ENCODE measurements at regions not wholly inside any gene's neighbourhood (a gene's known extent, or its start where the extent isn't known, plus 50 kb on each side); places are given as distances from the start of the nearest gene placed in this dataset.

- no peak for DNase-seq (ENCODE audit: low read depth in 2 of 3, low spot score in 2 of 3)
These were observed 469.8 kb upstream of the KIRREL3 start for GRCh38 chr11:127470306-127470884.

GRCh38 chr11:127464325-127464724 is 463.8 kb upstream of the KIRREL3 start:
- DNase-seq (ENCODE audit: low read depth in 2 of 3, low spot score in 2 of 3): no peak

GRCh38 chr11:127462065-127462344 is 461.4 kb upstream of the KIRREL3 start:
- no peak for DNase-seq (ENCODE audit: low read depth in 2 of 3, low spot score in 2 of 3)

- no peak for DNase-seq (ENCODE audit: low read depth in 2 of 3, low spot score in 2 of 3)
These were observed 460.9 kb upstream of the KIRREL3 start for GRCh38 chr11:127461241-127462064.

- no peak for DNase-seq (ENCODE audit: low read depth in 2 of 3, low spot score in 2 of 3)
These were observed 458.0 kb upstream of the KIRREL3 start for GRCh38 chr11:127458561-127458960.

- DNase-seq (ENCODE audit: low read depth in 2 of 3, low spot score in 2 of 3): no peak
These were observed 454.3 kb upstream of the KIRREL3 start for GRCh38 chr11:127454856-127455255.

- no peak for DNase-seq (ENCODE audit: low read depth in 2 of 3, low spot score in 2 of 3)
These were observed 452.0 kb upstream of the KIRREL3 start for GRCh38 chr11:127452533-127452932.

GRCh38 chr11:127451861-127452260 is 451.3 kb upstream of the KIRREL3 start:
- no peak for DNase-seq (ENCODE audit: low read depth in 2 of 3, low spot score in 2 of 3)

- no peak for DNase-seq (ENCODE audit: low read depth in 2 of 3, low spot score in 2 of 3)
These were observed 447.5 kb upstream of the KIRREL3 start for GRCh38 chr11:127448101-127448500.

- DNase-seq (ENCODE audit: low read depth in 2 of 3, low spot score in 2 of 3): no peak
These were observed 444.9 kb upstream of the KIRREL3 start for GRCh38 chr11:127445476-127445875.

- no peak for DNase-seq (ENCODE audit: low read depth in 2 of 3, low spot score in 2 of 3)
These were observed 442.7 kb upstream of the KIRREL3 start for GRCh38 chr11:127443297-127443696.

GRCh38 chr11:127440616-127441015 is 440.0 kb upstream of the KIRREL3 start:
- DNase-seq (ENCODE audit: low read depth in 2 of 3, low spot score in 2 of 3): no peak

GRCh38 chr11:127425281-127425680 is 424.7 kb upstream of the KIRREL3 start:
- DNase-seq (ENCODE audit: low read depth in 2 of 3, low spot score in 2 of 3): no peak

- DNase-seq (ENCODE audit: low read depth in 2 of 3, low spot score in 2 of 3): no peak
These were observed 424.1 kb upstream of the KIRREL3 start for GRCh38 chr11:127424661-127425060.

GRCh38 chr11:127420139-127420538 is 419.6 kb upstream of the KIRREL3 start:
- no peak for DNase-seq (ENCODE audit: low read depth in 2 of 3, low spot score in 2 of 3)

- no peak for DNase-seq (ENCODE audit: low read depth in 2 of 3, low spot score in 2 of 3)
These were observed 412.3 kb upstream of the KIRREL3 start for GRCh38 chr11:127412722-127413380.

- DNase-seq (ENCODE audit: low read depth in 2 of 3, low spot score in 2 of 3): no peak
These were observed 411.7 kb upstream of the KIRREL3 start for GRCh38 chr11:127412234-127412633.

GRCh38 chr11:127411283-127411682 is 410.7 kb upstream of the KIRREL3 start:
- DNase-seq (ENCODE audit: low read depth in 2 of 3, low spot score in 2 of 3): no peak

- no peak for DNase-seq (ENCODE audit: low read depth in 2 of 3, low spot score in 2 of 3)
These were observed 394.5 kb upstream of the KIRREL3 start for GRCh38 chr11:127395034-127395433.

GRCh38 chr11:127393460-127393997 is 393.0 kb upstream of the KIRREL3 start:
- DNase-seq (ENCODE audit: low read depth in 2 of 3, low spot score in 2 of 3): no peak

- no peak for DNase-seq (ENCODE audit: low read depth in 2 of 3, low spot score in 2 of 3)
These were observed 392.0 kb upstream of the KIRREL3 start for GRCh38 chr11:127392575-127392974.

GRCh38 chr11:127390465-127390864 is 389.9 kb upstream of the KIRREL3 start:
- DNase-seq (ENCODE audit: low read depth in 2 of 3, low spot score in 2 of 3): no peak
